ENCODE measurements at regions not wholly inside any gene's neighbourhood (a gene's known extent, or its start where the extent isn't known, plus 50 kb on each side); places are given as distances from the start of the nearest gene placed in this dataset.
A peak's percentile ranks its signal among the peaks of the same experiment; 100 is the strongest.
"Not testable (repeated sequence)": the region's sequence is repeated elsewhere in the genome, so short reads cannot be mapped to it uniquely, and the experiment has no call there.

DNA sequence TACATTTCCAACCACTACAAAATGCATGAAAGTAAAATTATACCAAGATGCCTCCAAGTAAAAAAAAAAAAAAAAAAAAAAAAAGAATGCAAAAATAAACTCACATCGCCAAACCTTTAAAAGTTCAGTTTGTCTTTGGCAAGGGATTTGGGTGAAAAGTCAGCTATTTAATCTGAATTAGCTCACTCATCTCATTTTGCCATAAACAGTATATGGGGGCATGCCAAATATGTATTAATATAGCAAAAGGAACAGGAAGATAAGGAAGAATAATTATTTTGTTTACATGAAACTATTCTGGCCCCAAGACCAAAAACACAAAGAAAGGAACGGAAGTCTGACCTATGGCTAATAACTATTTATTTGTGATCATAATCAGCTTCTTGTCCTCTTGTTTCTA lies 114.7 kb upstream of the SLC6A14 start:
- Histone ChIP-seq H3K9me3 (no peaks in the 10 kb centered on the region), H3K4me1 (ENCODE audit: low read depth) (no peaks in the 10 kb centered on the region), H3K36me3 (ENCODE audit: low read depth) (no peaks in the 10 kb centered on the region), H3K4me3 (no peak overlapping the region)
- DNase-seq (no peak), ATAC-seq (no peak)
- intact Hi-C loops (cut with DNase I, micrococcal nuclease): no loop called here
- TF ChIP-seq, protein P1, sequence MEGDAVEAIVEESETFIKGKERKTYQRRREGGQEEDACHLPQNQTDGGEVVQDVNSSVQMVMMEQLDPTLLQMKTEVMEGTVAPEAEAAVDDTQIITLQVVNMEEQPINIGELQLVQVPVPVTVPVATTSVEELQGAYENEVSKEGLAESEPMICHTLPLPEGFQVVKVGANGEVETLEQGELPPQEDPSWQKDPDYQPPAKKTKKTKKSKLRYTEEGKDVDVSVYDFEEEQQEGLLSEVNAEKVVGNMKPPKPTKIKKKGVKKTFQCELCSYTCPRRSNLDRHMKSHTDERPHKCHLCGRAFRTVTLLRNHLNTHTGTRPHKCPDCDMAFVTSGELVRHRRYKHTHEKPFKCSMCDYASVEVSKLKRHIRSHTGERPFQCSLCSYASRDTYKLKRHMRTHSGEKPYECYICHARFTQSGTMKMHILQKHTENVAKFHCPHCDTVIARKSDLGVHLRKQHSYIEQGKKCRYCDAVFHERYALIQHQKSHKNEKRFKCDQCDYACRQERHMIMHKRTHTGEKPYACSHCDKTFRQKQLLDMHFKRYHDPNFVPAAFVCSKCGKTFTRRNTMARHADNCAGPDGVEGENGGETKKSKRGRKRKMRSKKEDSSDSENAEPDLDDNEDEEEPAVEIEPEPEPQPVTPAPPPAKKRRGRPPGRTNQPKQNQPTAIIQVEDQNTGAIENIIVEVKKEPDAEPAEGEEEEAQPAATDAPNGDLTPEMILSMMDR (IDR thresholded peaks at IDR 0.05): no peak

DNA sequence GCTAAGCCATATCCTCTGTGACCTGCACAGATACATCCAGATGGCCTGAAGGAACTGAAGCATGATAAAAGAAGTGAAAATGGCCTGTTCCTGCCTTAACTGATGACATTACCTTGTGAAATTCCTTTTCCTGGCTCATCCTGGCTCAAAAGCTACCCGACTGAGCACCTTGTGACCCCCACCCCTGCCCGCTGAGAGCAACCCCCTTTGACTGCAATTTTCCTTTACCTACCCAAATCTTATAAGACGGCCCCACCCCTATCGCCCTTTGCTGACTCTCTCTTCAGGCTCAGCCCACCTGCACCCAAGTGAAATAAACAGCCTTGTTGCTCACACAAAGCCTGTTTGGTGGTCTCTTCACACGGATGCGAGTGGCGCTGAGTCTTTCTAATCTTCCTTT lies 104.4 kb upstream of the SLC6A14 start:
- intact Hi-C loops (cut with DNase I, micrococcal nuclease); H3K4me3 ChIP-seq; DNase-seq; ATAC-seq; H3K9me3 ChIP-seq; H3K36me3 ChIP-seq (ENCODE audit: low read depth); H3K4me1 ChIP-seq (ENCODE audit: low read depth): not testable (repeated sequence)

DNA sequence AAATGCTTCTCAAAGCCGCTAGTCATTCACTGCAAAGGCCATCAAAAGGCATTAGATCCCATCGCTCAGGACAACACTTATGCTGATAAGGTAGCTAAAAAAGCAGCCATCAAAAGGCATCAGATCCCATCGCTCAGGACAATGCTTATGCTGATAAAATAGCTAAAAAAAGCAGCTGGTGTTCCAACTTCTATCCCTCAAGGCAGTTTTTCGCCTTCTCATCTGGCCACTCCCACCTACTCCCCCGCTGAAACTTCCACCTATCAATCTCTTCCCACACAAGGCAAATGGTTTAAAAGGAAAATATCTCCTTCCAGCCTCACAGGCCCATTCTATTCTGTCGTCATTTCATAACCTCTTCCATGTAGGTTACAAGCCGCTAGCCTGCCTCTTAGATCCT lies 101.6 kb upstream of the SLC6A14 start:
- H3K9me3 ChIP-seq; H3K4me3 ChIP-seq; intact Hi-C loops (cut with DNase I, micrococcal nuclease); ATAC-seq; H3K36me3 ChIP-seq (ENCODE audit: low read depth); H3K4me1 ChIP-seq (ENCODE audit: low read depth); DNase-seq: not testable (repeated sequence)

DNA sequence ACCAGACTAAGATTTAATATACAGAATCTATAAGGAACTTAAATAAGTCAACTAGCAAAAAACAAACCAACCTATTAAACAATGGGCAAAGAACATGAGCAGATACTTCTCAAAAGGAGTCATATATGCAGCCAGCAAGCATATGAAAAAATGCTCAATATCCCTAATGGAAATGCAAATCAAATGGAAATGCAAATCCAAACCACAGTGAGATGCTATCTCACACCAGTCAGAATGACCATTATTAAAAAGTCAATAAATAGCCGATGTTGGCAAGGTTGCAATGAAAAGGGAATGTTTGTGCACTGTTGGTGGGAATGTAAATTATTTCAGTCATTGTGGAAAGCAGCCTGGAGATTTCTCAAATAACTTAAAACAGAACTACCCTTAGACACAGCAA lies 97.0 kb upstream of the SLC6A14 start:
- Histone ChIP-seq H3K4me1 (ENCODE audit: low read depth) (no peaks in the 10 kb centered on the region), H3K9me3 (no peaks in the 10 kb centered on the region), H3K4me3 (no peak overlapping the region), H3K36me3 (ENCODE audit: low read depth) (no peaks in the 10 kb centered on the region)
- ATAC-seq (no peak), DNase-seq (no peak)
- intact Hi-C loops (cut with DNase I, micrococcal nuclease): no loop called here
- TF ChIP-seq, protein P1 (IDR thresholded peaks at IDR 0.05): no peak

DNA sequence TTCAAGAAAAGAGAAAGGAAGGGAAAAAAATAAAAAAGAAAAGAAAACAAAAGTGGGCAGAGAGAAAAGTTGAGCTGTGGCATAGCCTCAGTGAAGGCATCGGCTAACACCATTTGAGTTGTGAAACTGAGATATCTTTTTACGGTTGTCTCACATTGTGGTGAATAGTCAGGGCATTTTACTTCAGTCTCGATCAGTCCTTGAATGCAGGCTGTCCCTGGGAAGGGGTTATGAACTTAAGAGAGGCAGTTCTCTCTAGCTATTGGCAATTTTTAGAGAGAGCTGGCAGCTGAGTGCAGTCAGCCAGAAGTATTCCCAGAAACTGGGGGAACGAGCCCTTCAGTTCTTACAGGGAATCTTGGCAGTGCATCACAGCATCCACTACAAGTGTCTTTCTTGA lies 93.5 kb upstream of the SLC6A14 start:
- H3K36me3 ChIP-seq (ENCODE audit: low read depth): no peaks in the 10 kb centered on the region
- H3K4me3 ChIP-seq: no peak overlapping the region
- ATAC-seq (no peak), DNase-seq (no peak)
- no peaks in the 10 kb centered on the region for H3K9me3 ChIP-seq
- intact Hi-C loops (cut with DNase I, micrococcal nuclease): no loop called here
- H3K4me1 ChIP-seq (ENCODE audit: low read depth): no peaks in the 10 kb centered on the region
- TF ChIP-seq, protein P1 (IDR thresholded peaks at IDR 0.05): no peak

DNA sequence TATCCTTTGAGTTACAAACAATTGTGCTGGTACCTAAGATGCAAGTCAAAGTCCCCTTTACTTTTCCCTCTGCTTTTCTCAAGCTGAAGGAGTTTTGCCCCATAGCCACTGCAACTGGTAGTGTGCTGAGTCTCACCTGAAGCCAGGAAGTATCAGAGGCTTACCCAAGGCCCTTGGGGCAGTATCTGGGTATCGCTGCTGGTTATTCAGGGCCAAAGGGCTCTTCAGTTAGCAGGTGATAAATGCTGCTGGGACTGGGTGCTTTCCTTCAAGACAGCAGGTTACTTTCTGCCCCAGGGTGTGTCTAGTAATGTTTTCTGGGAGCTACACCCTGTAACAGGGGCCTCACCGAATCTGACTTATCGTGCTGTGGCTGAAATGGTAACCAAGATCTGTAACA lies 90.4 kb upstream of the SLC6A14 start:
- TF ChIP-seq, protein P1 (IDR thresholded peaks at IDR 0.05): no peak
- H3K36me3 ChIP-seq (ENCODE audit: low read depth): no peaks in the 10 kb centered on the region
- H3K4me3 ChIP-seq: no peak overlapping the region
- intact Hi-C loops (cut with DNase I, micrococcal nuclease): no loop called here
- H3K9me3 ChIP-seq: no peaks in the 10 kb centered on the region
- DNase-seq (peak in 1 of 3 donors; percentile 1), ATAC-seq (peak; percentile 38)
- H3K4me1 ChIP-seq (ENCODE audit: low read depth): no peaks in the 10 kb centered on the region

DNA sequence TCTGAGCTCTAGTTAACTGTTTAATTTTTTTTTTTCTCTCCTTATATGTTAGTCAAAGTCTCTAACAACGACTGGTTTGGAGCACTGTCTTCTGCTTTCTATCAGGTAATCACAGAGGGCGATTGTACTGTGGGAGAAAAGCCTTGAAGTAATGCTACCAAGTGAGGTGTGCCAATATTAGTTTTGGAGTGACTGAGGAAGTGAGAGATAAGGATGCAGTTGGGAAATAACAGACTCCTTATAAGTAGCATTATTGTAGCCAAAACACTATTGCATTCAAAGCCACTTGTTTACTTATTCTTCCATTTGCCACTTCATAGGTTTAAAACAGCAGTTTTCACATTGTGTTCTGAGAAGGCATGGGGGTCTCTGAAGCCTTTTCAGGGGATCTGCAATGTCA lies 79.1 kb upstream of the SLC6A14 start:
- ATAC-seq (peak; percentile 42), DNase-seq (no peak)
- Histone ChIP-seq H3K9me3 (no peaks in the 10 kb centered on the region), H3K4me1 (ENCODE audit: low read depth) (no peaks in the 10 kb centered on the region), H3K36me3 (ENCODE audit: low read depth) (no peaks in the 10 kb centered on the region), H3K4me3 (no peak overlapping the region)
- intact Hi-C loops (cut with DNase I, micrococcal nuclease): no loop called here
- TF ChIP-seq, protein P1 (IDR thresholded peaks at IDR 0.05): no peak

Data from mucosa of descending colon (tissue), 3 donors.